ENCODE measurements at regions not wholly inside any gene's neighbourhood (a gene's known extent, or its start where the extent isn't known, plus 50 kb on each side); places are given as distances from the start of the nearest gene placed in this dataset.

DNA sequence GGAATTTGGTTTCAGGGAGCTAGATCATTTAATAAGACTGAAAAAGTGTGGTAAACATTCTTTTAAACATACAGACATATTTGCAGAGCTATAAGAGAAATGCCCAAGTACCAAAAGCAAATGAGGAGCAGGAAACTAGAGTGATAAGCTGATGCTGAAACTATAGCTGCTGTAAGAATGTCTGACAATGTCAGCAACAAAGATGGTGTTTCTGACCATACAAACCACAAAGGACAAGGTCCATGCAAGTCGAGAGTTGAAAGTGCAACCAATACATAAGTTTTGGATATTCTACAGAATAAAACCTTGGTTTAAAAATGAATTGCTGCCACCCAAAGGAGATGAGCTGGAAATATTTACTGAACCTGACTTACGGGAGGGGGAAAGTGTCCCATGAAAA lies 610.2 kb downstream of the TBL1XR1 start:
- Histone ChIP-seq H4K20me1 (ENCODE audit: control insufficient read depth, extremely low read depth, insufficient read depth, low read length) (no peaks in the 10 kb centered on the region), H3K27ac (ENCODE audit: control insufficient read depth, insufficient read depth, low read length) (no peak overlapping the region), H3K9me1 (ENCODE audit: control insufficient read depth, extremely low read depth, insufficient read depth, low read length) (no peaks in the 10 kb centered on the region), H3K4me3 (ENCODE audit: control insufficient read depth in 2 of 3, extremely low read depth in 1 of 3, insufficient read depth in 2 of 3, low read depth in 1 of 3, low read length in 3 of 3) (no peak overlapping the region), H3K27me3 (ENCODE audit: control insufficient read depth, extremely low read depth, insufficient read depth, low read length) (no peaks in the 10 kb centered on the region), H3K4me1 (ENCODE audit: control insufficient read depth, extremely low read depth, insufficient read depth, low read length) (no peaks in the 10 kb centered on the region), H2AFZ (ENCODE audit: control insufficient read depth, low read length) (no peak overlapping the region), H3K79me2 (ENCODE audit: control insufficient read depth, insufficient read depth, low read length) (no peaks in the 10 kb centered on the region), H3K9me3 (ENCODE audit: control insufficient read depth, low read depth, low read length) (no peaks in the 10 kb centered on the region), H3K36me3 (ENCODE audit: control insufficient read depth in 2 of 2, extremely low read depth in 1 of 2, insufficient read depth in 2 of 2, low read length in 2 of 2) (no peaks in the 10 kb centered on the region), H3K9ac (ENCODE audit: control insufficient read depth, extremely low read depth, insufficient read depth, low read length) (no peak overlapping the region), H3K4me2 (ENCODE audit: control insufficient read depth, extremely low read depth, insufficient read depth, low read depth, low read length) (no peak overlapping the region)
- FAIRE-seq (no peak), DNase-seq (ENCODE audit: low read depth, low spot score) (no peak)
- TF ChIP-seq EZH2 (IDR thresholded peaks at IDR 0.05; ENCODE audit: low read length): no peak
- TF ChIP-seq, protein P1, sequence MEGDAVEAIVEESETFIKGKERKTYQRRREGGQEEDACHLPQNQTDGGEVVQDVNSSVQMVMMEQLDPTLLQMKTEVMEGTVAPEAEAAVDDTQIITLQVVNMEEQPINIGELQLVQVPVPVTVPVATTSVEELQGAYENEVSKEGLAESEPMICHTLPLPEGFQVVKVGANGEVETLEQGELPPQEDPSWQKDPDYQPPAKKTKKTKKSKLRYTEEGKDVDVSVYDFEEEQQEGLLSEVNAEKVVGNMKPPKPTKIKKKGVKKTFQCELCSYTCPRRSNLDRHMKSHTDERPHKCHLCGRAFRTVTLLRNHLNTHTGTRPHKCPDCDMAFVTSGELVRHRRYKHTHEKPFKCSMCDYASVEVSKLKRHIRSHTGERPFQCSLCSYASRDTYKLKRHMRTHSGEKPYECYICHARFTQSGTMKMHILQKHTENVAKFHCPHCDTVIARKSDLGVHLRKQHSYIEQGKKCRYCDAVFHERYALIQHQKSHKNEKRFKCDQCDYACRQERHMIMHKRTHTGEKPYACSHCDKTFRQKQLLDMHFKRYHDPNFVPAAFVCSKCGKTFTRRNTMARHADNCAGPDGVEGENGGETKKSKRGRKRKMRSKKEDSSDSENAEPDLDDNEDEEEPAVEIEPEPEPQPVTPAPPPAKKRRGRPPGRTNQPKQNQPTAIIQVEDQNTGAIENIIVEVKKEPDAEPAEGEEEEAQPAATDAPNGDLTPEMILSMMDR (optimal IDR thresholded peaks at IDR 0.05 in 1 of 3, IDR thresholded peaks at IDR 0.05 in 1 of 3, conservative IDR thresholded peaks at IDR 0.05 in 1 of 3; ENCODE audit: extremely low read depth in 1 of 3, insufficient read depth in 2 of 3, low read length in 3 of 3): no peak
- dilution Hi-C loops (cut with MboI; ENCODE audit: extremely low pct_ligation_motif_present, low sequenced_read_pairs): no loop called here

DNA sequence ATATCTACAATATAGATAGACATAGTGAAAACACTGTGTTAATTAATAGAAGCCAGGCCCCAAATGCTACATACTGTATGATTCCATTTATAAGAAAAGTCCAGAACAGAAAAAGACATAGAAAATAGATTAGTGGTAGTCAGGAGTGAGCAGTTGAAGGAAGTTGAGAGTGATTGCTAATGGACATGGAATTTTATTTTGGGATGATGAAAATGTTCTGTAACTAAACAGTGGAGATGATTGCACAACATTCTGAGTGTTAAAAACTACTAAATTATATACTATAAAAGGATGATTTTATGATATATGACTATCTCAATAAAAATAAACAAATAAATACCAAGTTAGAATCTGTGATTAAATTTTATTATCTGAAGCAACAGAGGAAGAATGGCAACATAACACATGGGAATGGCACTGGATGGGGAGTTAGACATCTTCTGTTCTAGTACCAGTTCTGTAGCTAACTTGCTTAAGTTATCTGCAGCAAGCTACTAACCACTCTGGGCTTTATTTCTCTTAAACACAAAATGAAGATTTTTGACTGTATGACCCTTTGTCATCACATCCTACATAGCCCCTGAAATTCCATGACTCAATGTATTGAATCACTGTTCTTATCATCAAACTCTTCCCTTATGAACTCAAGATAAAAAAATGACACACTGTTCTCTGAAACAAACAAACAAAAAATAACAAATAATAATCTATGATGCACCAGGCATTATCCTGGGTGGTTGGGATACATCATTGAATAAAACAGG lies 612.7 kb downstream of the TBL1XR1 start:
- Histone ChIP-seq H3K4me1 (ENCODE audit: control insufficient read depth, extremely low read depth, insufficient read depth, low read length) (no peaks in the 10 kb centered on the region), H3K4me2 (ENCODE audit: control insufficient read depth, extremely low read depth, insufficient read depth, low read depth, low read length) (no peak overlapping the region), H3K79me2 (ENCODE audit: control insufficient read depth, insufficient read depth, low read length) (no peaks in the 10 kb centered on the region), H3K27ac (ENCODE audit: control insufficient read depth, insufficient read depth, low read length) (no peak overlapping the region), H3K9me3 (ENCODE audit: control insufficient read depth, low read depth, low read length) (no peaks in the 10 kb centered on the region), H3K27me3 (ENCODE audit: control insufficient read depth, extremely low read depth, insufficient read depth, low read length) (no peaks in the 10 kb centered on the region), H3K36me3 (ENCODE audit: control insufficient read depth in 2 of 2, extremely low read depth in 1 of 2, insufficient read depth in 2 of 2, low read length in 2 of 2) (no peaks in the 10 kb centered on the region), H3K9ac (ENCODE audit: control insufficient read depth, extremely low read depth, insufficient read depth, low read length) (no peak overlapping the region), H3K4me3 (ENCODE audit: control insufficient read depth in 2 of 3, extremely low read depth in 1 of 3, insufficient read depth in 2 of 3, low read depth in 1 of 3, low read length in 3 of 3) (no peak overlapping the region), H3K9me1 (ENCODE audit: control insufficient read depth, extremely low read depth, insufficient read depth, low read length) (no peaks in the 10 kb centered on the region), H4K20me1 (ENCODE audit: control insufficient read depth, extremely low read depth, insufficient read depth, low read length) (no peaks in the 10 kb centered on the region), H2AFZ (ENCODE audit: control insufficient read depth, low read length) (no peak overlapping the region)
- no peak for TF ChIP-seq EZH2 (IDR thresholded peaks at IDR 0.05; ENCODE audit: low read length)
- TF ChIP-seq, protein P1 (optimal IDR thresholded peaks at IDR 0.05 in 1 of 3, IDR thresholded peaks at IDR 0.05 in 1 of 3, conservative IDR thresholded peaks at IDR 0.05 in 1 of 3; ENCODE audit: extremely low read depth in 1 of 3, insufficient read depth in 2 of 3, low read length in 3 of 3): no peak
- DNase-seq (ENCODE audit: low read depth, low spot score) (no peak), FAIRE-seq (no peak)
- dilution Hi-C loops (cut with MboI; ENCODE audit: extremely low pct_ligation_motif_present, low sequenced_read_pairs): no loop called here
